ENCODE measurements at regions not wholly inside any gene's neighbourhood (a gene's known extent, or its start where the extent isn't known, plus 50 kb on each side); places are given as distances from the start of the nearest gene placed in this dataset.

DNA sequence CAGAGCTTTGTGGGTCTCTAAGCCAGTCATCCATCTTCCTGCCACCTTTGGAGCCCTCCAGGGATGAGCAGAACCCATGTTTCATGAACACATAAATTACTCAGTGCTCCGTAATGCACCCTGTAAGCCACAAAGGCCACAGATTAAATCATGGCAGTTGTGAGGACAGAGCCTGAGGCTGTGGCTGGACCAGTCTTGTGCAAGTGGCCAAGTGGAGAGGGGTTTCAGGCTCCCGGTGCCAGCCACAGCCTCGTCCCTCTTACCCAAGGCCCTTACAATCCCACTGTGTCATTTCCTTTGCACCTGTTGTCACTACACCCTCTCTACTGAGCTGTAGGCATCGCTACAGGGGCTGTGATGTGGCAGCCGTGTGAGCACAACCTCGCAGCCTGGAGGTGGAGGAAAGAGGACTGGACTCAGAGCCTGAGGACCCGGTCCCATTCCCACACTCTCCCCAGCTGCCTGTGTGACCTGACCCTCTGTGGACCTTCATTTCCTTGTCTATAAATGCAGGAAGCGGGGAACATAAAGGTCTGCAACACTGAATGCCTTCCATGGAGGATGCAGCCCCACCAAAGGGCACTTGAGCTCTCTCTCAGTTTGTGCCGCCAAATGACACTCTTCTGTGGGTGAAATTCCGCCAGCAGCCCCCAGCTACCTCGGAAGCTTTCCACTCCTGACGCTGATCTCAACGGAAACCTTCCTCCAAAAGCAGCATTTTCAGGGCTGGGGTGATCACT is 792.0 kb downstream of the UQCRFS1 start:
- no peak for DNase-seq (ENCODE audit: low read depth in 2 of 2)

DNA sequence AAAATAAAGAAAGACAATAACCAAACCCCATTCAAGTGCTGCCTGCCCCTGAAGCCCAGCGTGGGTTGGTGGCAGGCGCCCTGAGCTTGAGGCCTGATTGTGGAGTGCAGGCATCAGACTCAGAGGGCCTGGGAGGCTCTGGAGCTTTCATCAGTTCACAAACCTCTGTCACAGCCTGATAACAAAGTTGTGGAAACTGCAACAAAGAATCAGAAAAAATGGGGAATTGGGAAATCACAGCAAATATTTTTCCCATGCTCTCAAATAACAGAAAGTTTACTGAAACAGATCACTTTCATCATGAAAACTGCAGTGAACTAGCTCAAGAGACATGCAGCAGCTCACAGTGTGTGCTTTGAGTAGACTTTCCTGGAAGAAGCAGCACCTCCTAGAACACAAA is 793.6 kb downstream of the UQCRFS1 start:
- no peak for DNase-seq (ENCODE audit: low read depth in 2 of 2)

DNA sequence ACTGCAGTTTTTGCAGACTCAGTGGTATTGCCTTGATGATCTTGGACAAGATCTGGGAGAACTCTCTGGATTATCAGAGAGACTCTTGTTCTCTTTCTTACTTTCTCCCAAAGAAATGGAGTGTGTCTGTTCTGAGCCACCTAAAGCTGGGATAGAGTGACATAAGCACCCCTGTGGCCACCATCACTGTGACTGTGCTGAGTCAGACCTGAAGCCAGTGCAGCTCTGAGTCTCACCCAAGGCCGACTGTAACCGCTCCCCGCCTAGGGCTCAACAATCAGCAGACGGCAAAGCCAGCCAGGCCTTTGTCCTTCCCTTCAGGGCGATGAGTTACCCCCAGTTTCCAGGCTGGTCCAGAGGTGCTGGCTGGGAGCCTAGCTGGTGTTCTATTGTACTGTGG is 795.6 kb downstream of the UQCRFS1 start:
- DNase-seq (ENCODE audit: low read depth in 2 of 2), result no peak

DNA sequence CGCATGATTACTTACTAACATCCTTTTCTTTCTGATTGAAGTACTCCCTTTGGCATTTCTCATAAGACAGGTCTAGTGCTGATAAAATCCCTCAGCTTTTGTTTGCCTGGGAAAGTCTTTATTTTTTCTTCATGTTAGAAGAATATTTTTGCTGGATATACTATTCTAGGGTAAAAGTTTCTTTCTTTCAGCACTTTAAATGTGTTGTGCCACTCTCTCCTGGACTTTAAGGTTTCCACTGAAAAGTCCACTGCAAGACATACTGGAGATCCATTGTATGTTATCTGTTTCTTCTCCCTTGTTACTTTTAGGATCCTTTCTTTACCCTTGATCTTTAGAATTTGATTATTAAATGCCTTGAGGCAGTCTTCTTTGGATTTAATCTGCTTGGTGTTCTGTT is 796.7 kb downstream of the UQCRFS1 start:
- DNase-seq (ENCODE audit: low read depth in 2 of 2), result no peak

DNA sequence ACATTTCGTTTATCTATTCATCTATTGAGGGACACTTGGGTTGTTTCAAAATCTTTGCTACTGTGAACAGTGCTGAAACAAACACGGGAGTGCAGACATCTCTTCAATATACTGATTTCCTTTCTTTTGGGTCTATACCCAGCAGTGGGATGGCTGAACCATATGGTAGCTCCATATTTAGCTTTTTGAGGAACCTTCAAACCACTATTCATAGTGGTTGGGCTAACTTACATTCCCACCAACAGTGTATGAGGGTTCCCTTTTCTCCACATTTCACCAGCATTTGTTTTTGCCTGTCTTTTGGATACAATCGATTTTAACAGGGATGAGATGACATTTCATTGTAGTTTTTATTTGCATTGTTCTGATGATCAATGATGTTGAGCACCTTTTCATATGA is 798.2 kb downstream of the UQCRFS1 start:
- DNase-seq (ENCODE audit: low read depth in 2 of 2), result no peak

DNA sequence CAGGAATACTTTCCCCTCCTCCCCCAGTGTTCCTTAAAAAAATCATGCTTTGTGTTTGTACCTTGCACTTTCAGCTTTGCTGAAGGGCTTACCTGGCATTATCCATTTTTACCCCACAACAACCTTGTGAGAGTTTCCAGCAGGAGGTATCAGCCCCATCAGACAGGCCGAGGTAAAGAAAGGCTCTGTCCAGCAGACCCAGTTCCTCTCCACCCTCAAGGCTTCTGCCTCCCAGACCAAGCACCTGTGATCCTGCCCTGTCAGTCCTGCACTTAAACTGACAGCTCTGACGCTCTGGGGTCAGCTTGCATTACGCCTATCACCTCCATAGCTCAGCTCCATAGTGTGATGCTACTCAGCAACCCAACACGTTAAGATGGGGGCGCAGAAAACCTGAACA is 803.1 kb downstream of the UQCRFS1 start:
- no peak for DNase-seq (ENCODE audit: low read depth in 2 of 2)

DNA sequence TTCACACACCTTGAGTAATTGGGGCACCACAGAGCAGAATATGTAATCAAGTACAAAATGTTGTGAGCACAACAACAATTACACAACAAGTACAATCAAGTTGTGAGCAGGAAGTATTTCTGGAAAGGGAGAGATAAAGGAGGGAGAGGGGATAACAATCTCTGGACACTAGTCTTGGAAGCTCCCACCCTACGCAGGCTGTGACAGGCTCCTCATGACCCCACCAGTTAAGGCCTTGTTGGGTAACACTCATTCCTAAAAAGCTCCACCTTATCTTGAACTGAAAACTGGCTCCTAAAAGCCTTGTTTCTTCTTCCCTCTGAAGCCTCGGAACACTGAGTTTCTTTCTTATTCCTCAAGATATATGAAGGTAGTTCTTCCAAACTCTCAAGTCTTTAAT is 806.0 kb downstream of the UQCRFS1 start:
- DNase-seq (ENCODE audit: low read depth in 2 of 2), result no peak

DNA sequence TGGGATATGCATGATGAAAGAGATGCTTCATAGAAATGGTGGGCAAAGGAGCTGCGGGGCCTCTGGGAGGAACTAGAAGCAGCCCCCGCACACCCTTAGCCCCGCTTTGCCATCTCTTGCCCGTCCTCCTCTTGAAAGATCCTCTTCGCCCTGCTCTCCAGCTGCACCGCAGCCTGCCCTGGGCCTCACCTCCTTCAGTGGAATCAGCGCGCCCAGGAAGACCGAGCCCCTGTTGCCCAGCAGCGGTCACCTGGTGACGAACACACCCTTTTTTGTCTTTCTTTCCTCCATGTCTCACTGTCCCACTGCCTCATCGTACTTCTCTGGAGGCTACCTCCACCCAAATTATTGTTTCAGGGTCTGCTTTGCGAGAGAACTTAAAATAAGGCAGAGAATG is 807.6 kb downstream of the UQCRFS1 start:
- DNase-seq (ENCODE audit: low read depth in 2 of 2), result no peak

DNA sequence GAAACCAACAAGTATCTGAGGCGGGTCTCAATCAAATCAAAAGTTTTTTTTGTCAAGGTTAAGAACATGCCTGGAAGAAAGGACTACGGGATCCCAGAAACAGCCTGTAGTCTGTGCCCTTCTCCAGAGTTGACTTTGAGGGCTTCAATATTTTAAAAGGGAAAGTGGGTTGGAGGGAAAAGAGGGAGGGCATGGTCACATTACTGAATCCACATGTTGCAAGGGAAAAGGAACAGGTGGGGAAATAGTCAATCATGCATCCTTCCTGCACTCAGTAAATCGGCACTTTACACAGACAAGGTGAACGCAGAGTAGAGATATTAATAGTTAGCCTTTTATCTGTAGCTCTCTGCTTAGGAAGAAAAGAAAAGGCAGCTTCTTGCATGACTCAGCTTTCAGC is 808.5 kb downstream of the UQCRFS1 start:
- no peak for DNase-seq (ENCODE audit: low read depth in 2 of 2)

DNA sequence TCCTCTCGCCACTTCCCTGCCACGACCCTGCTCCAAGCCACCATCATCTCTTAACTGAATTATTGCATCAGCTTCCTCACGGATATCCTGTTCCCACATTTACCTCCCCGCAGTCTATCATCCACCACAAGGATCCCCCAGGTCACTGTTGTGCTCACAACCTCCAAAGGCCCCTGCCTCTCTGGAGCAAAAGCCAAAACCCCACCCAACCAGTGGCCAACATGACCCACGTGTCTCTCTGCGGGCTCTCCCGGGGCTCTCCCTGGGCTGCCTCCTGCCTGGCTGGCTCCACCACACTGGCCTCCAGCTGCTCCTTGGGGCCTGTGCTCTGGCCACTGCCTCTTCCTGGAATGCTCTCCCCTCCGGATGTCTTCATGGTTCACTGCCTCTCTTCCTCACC is 809.3 kb downstream of the UQCRFS1 start:
- no peak for DNase-seq (ENCODE audit: low read depth in 2 of 2)

DNA sequence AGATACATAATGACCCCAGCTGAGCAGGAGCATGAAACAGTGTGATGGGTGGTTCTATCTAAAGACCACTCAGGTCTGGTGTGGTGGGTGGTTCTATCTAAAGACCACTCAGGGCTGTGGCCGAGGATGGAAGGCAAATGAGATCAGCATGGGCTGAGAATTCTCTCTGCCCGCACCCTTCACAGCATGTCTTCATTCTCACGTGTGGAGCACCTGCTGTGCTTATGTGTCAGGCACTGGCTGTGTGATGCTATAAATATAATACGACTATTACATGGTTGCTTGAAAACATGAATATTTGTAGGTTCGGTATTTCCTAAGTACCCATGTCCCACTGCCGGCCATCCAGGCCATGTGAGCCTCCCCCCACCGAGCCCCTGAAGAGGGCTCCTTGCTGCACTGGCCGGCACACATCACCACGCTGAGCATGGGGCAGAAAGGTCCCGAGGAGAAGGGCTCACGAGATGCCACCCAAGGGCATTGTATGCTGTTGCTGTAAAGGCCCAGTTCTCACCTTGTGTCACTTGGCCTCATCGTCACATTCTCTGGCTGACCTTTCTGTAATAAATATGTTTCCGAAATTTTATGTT is 810.2 kb downstream of the UQCRFS1 start:
- no peak for DNase-seq (ENCODE audit: low read depth in 2 of 2)

DNA sequence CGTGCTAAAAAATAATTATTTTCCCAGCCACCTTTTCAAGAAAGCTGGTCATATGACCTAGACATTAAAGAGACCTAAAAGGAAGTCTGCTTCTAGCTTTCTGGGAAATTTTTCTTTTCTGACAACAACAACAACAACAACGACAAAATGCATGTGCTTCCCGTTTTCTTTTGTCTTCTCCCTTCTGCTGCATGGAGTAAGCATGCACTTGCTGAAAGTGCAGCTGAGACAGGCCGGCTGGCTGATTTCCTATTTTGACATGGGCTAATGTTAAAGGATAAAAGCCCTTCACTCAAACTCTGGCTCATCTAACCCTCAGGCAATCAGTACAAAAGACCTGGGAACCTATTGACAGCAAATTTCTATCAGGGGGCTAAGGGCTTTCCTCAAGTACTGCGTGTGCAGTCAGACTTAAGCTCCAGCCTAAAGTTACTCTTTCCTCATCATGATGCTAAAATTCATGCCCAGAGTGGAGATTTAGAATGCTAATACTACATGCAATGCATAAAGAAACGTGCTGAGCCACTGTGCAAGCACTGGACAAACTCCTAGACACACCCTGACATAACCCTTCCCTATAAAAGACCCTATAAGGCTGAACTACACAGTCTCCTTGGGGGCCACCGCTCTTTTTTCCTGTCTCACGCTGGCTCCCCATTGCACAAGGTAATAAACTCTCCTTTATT is 811.1 kb downstream of the UQCRFS1 start:
- no peak for DNase-seq (ENCODE audit: low read depth in 2 of 2)

DNA sequence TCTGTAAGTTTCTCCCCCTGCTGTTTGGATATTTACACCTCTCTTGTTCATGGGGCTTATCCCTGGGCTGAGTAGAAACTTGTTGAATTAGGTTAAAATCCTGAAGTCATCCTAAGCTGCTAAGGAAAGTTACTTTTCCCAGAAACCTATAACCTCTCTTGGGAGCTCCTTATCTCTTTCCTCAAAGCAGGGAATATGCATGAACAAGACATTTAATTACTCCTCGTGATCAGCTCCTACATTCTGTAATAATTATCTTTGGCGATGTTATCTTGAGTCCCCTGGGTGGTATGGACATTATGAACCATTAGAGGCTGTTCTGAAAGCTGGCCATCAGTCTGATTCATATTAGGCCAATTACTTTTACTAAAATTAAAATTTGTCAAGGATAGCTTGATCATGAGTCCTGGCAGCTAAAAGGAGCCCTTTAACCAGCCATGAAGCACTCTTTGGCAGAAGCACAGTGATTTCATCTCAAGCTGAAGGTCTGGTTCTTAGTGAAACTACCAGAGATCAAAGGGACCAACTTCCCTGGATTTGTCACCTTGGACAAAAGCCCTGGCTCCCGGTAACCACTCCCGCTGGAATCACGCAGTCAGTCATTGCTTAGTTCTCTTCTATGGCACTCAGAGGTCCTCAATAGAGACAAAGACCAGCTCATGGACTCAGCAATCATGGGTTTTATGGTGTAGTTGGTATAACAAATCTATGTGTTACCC is 811.8 kb downstream of the UQCRFS1 start:
- no peak for DNase-seq (ENCODE audit: low read depth in 2 of 2)

DNA sequence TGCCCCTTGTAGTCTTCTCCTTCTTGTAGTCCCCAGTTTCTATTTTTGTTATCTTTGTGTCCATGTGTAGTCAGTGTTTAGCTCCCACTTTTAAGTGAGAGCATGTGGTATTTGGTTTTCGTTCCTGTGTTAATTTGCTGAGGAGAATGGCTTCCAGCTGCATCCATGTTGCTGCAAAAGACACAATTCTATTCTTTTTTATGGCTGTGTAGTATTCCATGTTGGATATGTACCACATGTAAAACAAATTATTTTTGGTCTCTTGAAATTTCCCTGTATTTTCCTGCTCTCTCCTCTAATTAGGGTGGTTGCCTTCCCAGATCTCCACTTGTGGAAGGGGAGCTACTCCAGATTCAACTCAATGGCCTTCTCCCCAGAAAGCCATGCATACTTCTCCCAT is 813.8 kb downstream of the UQCRFS1 start:
- no peak for DNase-seq (ENCODE audit: low read depth in 2 of 2)

DNA sequence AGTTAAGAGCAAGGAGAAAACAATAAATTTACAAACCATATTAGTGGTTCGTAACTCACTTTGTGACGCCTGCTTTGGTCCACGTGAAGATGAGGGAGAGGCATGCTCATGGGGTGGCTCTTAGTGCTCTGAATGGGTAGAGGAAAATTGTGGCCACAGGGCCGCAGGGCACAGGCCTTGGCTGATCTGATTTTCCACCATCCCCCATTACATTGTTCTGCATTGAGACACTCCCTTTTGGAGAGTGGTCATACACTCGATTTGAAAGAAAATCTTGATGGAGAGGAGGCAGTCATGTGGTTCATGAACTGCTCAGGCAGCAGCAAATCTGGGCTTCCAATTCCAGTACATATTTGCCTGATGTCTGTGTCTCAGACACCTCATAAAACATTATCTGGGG is 815.2 kb downstream of the UQCRFS1 start:
- DNase-seq (ENCODE audit: low read depth in 2 of 2), result no peak

DNA sequence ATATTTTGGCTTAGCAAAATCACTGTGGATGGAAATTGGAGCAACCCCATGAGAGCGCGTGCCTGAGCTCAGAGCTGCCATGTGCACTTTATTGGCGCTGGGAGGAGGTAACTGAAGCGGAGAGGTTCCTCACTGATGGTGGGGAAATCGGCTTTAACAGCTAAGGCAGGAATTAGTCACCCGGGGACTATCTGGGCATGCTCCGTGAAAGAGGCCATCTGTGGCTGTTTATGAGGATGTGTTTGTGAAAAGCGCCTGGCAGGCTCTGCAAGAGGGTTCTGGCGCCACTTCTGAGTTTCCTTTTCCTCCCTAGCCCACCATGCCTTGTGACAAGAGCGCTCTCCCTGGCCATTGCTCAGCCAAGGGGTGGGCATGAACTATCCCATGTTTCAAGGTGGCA is 815.6 kb downstream of the UQCRFS1 start:
- no peak for DNase-seq (ENCODE audit: low read depth in 2 of 2)

DNA sequence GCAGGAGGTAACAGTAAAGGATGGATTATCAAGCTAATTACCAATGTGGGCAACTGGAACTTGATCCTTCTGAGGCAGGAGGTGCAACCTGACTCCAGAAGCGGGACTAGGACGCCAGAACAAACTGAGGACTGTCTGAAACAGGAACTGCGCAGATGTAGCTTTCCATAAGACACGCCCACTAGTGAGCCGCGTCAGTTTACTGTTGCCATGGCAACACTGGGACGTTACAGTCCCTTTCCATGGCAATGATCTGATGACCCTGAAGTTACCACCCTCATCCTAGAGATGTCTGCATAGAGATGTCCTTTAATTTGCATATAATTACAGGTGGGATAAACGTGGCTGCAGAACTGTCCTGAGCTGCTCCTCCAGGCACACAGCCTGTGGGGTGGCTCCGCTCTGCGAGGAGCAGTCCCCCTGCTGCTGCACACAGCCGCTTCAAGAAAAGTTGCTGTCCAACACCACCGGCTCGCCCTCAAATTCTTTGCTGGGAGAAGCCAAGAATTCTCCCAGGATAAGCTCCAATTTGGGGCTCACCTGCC is 816.6 kb downstream of the UQCRFS1 start:
- no peak for DNase-seq (ENCODE audit: low read depth in 2 of 2)

DNA sequence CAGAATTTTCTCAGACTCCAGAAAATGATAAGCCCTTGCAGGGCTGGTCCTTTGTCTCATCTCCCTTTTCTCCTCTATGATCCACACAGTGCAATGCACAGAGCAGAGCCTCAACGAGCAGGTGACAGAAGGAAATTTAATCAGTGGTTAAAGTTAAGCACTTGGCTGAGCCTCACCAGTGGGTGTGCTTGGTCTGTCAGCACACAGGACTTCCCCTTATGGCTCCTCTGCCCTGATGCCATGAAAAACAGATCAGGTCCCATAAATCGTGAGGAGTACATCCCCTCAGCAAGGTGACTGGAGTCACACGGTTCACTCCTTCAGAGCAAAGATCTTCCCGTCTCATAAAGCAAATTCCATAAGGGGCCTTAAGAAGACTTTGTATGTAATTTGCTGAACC is 818.2 kb downstream of the UQCRFS1 start:
- no peak for DNase-seq (ENCODE audit: low read depth in 2 of 2)

DNA sequence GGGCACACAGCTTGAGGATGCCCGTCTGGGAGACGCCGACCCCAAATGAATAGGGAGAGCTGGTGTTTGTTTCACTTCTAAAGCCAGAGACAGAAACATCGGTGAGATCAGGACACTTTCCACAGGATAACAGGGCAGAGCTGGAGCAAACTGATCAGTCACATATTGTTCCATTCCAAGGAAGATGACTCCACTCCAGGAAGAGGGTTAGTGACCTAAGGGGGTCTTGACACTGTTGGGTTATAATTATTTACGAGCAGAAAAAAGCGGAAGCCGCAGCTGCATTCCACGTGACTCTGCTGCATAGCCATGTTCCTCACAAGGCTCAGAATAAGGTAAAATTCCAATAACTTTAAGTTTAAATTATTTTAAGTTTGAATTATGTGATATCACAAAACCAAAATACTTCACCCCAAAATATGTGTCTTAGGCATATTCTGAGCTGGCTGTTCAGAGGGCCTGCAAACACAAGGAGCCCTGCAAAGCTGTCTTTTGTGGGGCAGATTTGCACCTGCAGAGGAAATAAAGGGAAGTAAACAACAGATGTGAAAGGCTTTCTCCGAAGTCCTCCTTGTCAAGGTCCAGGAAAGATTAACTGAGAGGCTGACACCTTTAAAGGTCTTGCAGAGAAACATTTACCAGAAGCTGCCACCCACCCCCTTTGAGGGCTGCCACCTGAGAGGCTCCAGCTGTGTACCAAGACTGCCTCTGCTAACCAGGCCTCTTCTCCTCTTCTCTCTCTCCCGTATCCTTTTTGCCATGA is 819.2 kb downstream of the UQCRFS1 start:
- no peak for DNase-seq (ENCODE audit: low read depth in 2 of 2)

DNA sequence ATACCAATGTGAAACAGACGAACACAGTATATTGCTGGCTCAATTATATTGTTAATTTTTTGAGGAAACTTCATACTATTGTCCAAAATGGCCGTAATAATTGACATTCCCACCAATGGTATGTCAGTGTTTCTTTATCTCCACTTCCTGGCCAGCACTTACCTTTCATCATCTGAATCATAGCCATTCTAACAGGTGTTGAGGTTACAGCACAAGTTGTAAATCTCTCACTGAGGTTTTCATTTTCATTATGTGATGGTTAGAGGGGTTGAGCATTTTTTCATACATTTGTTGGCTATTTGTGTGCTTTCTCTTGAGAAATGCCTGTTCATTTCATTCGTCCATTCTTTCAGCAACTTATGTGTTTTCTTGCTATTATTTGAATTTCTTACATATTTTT is 824.0 kb downstream of the UQCRFS1 start:
- DNase-seq (ENCODE audit: low read depth in 2 of 2), result no peak

DNA sequence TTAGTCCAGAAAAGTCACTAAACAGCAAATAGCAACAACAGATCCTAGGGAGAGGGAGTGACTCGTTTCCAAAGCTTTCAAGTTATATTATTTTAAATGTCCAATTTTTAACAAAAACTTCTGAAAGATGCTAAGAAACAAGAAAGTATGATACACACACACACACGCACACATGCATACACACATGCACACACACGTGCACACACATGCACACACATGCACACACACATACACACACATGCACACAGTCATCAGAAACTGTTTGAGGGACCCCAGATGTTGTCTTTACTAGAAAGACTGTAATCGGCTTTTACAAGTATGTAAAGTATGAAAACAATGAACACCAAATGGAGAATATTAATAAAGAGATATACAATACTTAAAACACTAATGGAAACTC is 825.4 kb downstream of the UQCRFS1 start:
- no peak for DNase-seq (ENCODE audit: low read depth in 2 of 2)
